Peyer's patch (tissue), 4 donors: ENCODE measurements at regions not wholly inside any gene's neighbourhood (a gene's known extent, or its start where the extent isn't known, plus 50 kb on each side); places are given as distances from the start of the nearest gene placed in this dataset.

ENCODE experiments used
- POLR2A ChIP-seq, 2 donors: fragments of 450-650 bp; IDR thresholded peaks; one replicate each; pipeline ENCODE4 v1.5.1; 2017; ENCODE audit warnings: antibody characterized with exemption in 2 of 2, mild to moderate bottlenecking in 2 of 2, moderate library complexity in 2 of 2
- TF ChIP-seq, protein P1 (sequence below), 6 experiments: fragments of 450-650 bp in 4 of 6; fragments of 200-600 bp in 2 of 6; sonication (generic) in 1 of 6; IDR thresholded peaks; one replicate each; pipeline ENCODE4 v1.5.1; 2017 to 2019; ENCODE audit warnings: antibody characterized with exemption in 6 of 6, mild to moderate bottlenecking in 3 of 6, moderate library complexity in 1 of 6

DNA sequence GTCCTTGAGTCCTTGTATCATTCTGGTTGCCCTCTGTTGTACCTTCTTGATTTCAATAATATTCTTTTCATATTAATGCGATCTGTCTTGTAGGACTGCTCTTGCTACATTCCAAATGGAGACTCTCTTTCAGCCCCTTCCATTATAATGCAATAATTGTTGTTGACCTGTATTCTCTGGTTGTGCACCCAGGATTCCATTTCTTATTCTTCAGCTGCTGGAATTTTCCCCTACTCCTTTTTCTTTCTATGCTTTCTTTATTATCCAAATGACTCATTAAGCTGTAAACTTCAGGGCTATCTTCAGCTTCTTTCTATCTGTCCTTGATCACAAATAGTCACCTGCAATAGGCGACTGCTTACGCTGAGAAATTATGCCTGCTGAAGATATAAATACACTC, 321.5 kb downstream of the SATB1 start:
- TF ChIP-seq, protein P1, sequence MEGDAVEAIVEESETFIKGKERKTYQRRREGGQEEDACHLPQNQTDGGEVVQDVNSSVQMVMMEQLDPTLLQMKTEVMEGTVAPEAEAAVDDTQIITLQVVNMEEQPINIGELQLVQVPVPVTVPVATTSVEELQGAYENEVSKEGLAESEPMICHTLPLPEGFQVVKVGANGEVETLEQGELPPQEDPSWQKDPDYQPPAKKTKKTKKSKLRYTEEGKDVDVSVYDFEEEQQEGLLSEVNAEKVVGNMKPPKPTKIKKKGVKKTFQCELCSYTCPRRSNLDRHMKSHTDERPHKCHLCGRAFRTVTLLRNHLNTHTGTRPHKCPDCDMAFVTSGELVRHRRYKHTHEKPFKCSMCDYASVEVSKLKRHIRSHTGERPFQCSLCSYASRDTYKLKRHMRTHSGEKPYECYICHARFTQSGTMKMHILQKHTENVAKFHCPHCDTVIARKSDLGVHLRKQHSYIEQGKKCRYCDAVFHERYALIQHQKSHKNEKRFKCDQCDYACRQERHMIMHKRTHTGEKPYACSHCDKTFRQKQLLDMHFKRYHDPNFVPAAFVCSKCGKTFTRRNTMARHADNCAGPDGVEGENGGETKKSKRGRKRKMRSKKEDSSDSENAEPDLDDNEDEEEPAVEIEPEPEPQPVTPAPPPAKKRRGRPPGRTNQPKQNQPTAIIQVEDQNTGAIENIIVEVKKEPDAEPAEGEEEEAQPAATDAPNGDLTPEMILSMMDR (IDR thresholded peaks at IDR 0.05) = no peak
- no peak for TF ChIP-seq POLR2A (IDR thresholded peaks at IDR 0.05)
